ENCODE measurements at regions not wholly inside any gene's neighbourhood (a gene's known extent, or its start where the extent isn't known, plus 50 kb on each side); places are given as distances from the start of the nearest gene placed in this dataset.

- TF ChIP-seq EZH2 (IDR thresholded peaks at IDR 0.05; ENCODE audit: borderline replicate concordance, low read depth, low read length, poor library complexity, severe bottlenecking), result no peak
- TF ChIP-seq CTCF (conservative IDR thresholded peaks at IDR 0.05; ENCODE audit: low read depth, low read length), result no peak
These were observed 53.8 kb upstream of the CLCN4 start for GRCh38 chrX:10103023-10103422.

Measured in A673 (cell line).